Caki2 (cell line): ENCODE measurements at regions not wholly inside any gene's neighbourhood (a gene's known extent, or its start where the extent isn't known, plus 50 kb on each side); places are given as distances from the start of the nearest gene placed in this dataset.

Experiments
- DNase-seq: peaks from one replicate; pipeline ENCODE4 v3.0.0-alpha.2; 2015; ENCODE audit warnings: low read depth
- in situ Hi-C: cut with HindIII; loops from 2 replicates; pipeline ENCODE4 v1.10.0; 2016; ENCODE audit warnings: low sequenced_read_pairs, low pct_unique_long_range_greater_than_20kb, mixed read lengths

- in situ Hi-C loops, result no loop called here
- no peak for DNase-seq
These were observed 90.8 kb upstream of the CLDN5 start for GRCh38 chr22:19615001-19615461.

GRCh38 chr22:19615867-19616581, 91.8 kb upstream of the CLDN5 start:
- in situ Hi-C loops, result no loop called here
- no peak for DNase-seq

- in situ Hi-C loops, result no loop called here
- no peak for DNase-seq
These were observed 94.9 kb upstream of the SEPTIN5 start for GRCh38 chr22:19619144-19620009.

GRCh38 chr22:19620742-19621371, 93.4 kb upstream of the SEPTIN5 start:
- in situ Hi-C loops, result no loop called here
- no peak for DNase-seq

- in situ Hi-C loops, result no loop called here
- DNase-seq, result no peak
These were observed 92.8 kb upstream of the SEPTIN5 start for GRCh38 chr22:19621373-19622060.

GRCh38 chr22:19622061-19622441, 92.3 kb upstream of the SEPTIN5 start:
- in situ Hi-C loops, result no loop called here
- DNase-seq, result no peak

- in situ Hi-C loops, result no loop called here
- DNase-seq, result no peak
These were observed 88.8 kb upstream of the SEPTIN5 start for GRCh38 chr22:19625331-19626041.

- DNase-seq, result no peak
- in situ Hi-C loops, result no loop called here
These were observed 88.2 kb upstream of the SEPTIN5 start for GRCh38 chr22:19626042-19626587.

GRCh38 chr22:19626666-19627065, 87.6 kb upstream of the SEPTIN5 start:
- in situ Hi-C loops, result no loop called here

GRCh38 chr22:19628038-19628776, 86.1 kb upstream of the SEPTIN5 start:
- in situ Hi-C loops, result no loop called here
- DNase-seq, result no peak

More at GRCh38 chr22:19626666-19627065, 87.6 kb upstream of the SEPTIN5 start:
- DNase-seq, result no peak

- no peak for DNase-seq
- in situ Hi-C loops, result no loop called here
These were observed 85.0 kb upstream of the SEPTIN5 start for GRCh38 chr22:19629331-19629719.

GRCh38 chr22:19629720-19630419, 84.4 kb upstream of the SEPTIN5 start:
- peak; percentile 69 for DNase-seq
- in situ Hi-C loops, result no loop called here

- no peak for DNase-seq
- in situ Hi-C loops, result no loop called here
These were observed 83.7 kb upstream of the SEPTIN5 start for GRCh38 chr22:19630614-19631013.

GRCh38 chr22:19631899-19632667, 82.2 kb upstream of the SEPTIN5 start:
- in situ Hi-C loops, result no loop called here
- DNase-seq, result no peak

GRCh38 chr22:19632668-19633148, 81.6 kb upstream of the SEPTIN5 start:
- DNase-seq, result no peak
- in situ Hi-C loops, result no loop called here
